T-helper 1 cell treated with Interleukin-12 subunit alpha and Interleukin-12 subunit beta and Interleukin-4 antibody, amounts not matched to agents 30 ng/mL and 1 ng/mL, for 36 hours (primary cell): ENCODE measurements at regions not wholly inside any gene's neighbourhood (a gene's known extent, or its start where the extent isn't known, plus 50 kb on each side); places are given as distances from the start of the nearest gene placed in this dataset.
"Not testable (repeated sequence)": the region's sequence is repeated elsewhere in the genome, so short reads cannot be mapped to it uniquely, and the experiment has no call there.

ENCODE experiments used
- intact Hi-C: fragments of 100-400 bp; cut with micrococcal nuclease; formaldehyde crosslinking; loops from one replicate; pipeline ENCODE4 v1.15.1; 2024

DNA sequence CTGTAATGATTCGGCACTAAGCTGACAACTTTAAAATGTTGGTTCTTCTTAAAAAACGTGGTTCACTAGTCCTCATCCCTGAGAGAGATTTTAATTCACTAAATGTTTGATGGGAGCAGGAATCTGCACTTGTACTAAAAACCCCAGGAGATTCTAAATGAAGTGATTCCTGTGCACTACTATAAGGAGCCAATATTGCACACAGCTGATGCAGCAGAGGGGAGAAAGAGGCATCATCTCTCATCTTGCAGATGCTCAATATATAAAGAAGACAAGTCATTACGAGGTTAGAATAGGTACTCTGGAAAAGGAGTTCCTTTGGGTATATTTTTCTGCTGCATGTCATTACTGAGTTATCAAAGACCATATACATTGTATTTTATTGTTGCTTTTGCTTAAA lies 207.6 kb upstream of the RASGEF1B start:
- intact Hi-C loops: no loop called here

DNA sequence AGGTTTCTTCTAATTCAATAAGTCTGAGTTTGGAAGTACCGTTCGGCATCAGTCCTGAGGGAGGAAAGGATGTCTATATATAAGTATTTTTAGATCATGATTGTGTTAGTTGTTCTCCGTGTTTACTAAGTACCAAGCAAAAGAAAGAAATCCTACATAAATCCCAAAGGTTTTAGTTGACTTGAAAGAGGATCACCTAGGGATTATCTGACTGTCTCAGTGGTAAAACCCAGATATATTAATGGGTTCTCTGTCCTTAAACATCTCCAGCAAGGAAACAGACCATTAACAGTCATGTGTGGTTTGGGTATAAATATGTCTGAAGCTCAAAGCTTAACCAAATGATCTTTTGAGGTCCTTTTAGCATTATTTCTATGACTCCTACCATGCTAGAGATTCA lies 207.1 kb upstream of the RASGEF1B start:
- intact Hi-C loops: no loop called here

DNA sequence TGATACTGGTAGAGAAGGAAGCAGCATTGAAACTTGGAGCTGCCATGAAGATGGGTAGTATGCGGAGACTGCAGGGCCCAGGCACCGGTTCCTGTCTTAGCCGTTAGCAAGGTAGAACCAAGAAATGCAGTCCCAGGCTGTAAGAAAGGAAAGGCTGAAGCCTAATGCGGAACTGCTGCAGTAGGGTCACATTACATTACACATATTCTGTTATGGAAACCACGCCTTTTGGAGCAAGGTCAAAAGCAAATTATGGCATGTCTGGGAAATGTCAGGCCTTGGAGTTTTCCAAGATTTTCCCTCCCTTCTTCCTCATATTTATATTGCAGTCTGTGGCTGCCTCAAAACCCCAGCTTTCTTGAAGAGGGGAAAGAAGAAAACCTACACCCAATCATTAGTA lies 204.8 kb upstream of the RASGEF1B start:
- intact Hi-C loops: no loop called here

DNA sequence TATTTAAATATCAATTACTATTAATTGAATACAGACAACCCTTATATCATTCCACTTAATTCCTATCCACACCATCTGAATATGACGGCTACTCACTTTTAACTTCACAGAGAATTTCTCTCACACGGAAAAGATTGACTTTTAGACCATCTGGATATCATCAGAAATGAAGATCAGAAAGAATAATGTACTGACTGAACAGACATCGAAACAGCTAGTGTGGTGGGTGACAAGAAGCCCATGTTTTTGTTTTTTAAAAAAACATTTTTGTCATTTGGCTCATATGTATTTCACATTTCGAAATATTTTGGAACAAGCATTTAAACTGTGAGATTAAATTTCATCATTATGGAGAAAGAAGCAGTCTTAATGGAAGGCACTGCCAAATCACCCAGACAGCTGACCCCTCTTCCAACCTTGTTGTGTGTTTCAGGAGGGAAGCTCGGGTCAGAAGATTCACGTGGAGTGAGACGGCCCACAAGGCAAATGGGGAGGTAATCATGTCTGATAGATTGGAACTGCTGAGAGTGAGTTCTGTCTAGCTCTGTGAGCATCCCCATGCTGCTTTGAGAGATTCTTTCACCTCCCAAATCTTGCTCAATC lies 204.2 kb upstream of the RASGEF1B start:
- intact Hi-C loops: no loop called here

DNA sequence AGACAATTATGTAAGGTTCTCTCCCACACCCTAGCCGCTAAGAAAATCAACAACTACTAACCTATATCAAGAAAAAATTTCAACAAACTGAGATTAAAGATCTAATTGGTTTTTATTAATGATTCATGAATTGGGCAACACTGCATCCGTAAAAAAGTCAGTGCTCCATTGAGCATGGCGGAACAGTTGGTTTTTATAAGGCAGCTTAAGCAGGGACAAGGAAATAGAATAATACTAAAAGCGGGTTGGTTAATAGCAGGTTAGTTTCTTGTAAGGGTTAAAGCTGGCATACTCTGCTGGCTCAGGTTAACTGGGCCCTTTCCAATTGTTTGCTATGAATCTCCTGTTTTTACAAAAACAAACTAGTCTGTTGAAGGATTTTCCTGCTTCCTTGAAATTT lies 202.3 kb upstream of the RASGEF1B start:
- intact Hi-C loops: no loop called here

DNA sequence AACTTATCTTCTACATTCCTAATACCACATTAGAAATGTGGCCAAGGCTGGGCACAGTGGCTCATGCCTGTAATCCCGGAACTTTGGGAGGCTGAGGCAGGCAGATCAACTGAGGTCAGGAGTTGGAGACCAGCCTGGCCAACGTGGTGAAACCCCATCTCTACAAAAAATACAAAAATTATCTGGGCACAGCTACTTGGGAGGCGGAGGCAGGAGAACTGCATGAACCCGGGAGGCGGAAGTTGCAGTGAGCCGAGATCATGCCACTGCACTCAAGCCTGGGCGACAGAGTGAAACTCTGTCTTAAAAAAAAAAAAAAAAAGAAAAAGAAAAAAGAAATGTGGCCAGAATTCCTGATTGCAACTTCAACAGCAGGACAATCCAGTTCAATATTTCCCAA lies 196.6 kb upstream of the RASGEF1B start:
- intact Hi-C loops: not testable (repeated sequence)

DNA sequence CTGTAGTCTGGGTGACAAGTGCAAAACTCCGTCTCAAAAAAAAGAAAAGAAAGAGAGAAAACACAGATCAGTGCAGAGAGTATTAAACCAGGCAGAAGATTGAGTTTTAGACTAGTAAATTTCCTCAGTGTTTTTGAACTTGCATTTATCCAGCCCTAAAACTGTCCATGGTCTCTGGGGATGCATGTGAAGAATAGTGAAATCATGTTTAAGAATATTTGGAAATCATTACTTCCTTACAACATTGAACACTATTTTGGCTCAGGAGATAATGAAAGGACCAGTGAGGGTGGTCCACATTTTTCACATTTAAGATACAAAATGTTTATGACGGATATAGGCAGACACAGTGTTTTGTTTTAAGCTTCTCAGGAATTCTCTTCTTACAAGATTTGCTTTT lies 195.8 kb upstream of the RASGEF1B start:
- intact Hi-C loops: no loop called here

DNA sequence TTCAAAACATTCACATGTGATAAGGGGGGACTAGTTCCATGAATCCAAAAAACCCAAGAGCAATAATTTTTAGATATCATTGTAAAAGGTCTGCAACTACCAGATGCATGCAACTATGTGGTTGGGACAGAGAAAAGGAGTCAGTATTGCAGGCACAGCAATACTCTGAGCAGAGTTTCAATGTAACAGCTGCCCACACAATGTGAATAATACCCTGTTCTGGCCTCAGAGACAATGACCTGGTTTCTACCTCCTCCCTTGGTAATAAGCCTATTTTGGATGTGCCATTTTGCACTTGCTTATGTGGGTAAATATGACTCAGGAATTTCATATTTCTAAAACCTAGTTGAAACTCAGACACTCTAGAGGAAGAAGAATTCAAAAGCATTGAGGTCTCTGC lies 194.8 kb upstream of the RASGEF1B start:
- intact Hi-C loops: no loop called here

DNA sequence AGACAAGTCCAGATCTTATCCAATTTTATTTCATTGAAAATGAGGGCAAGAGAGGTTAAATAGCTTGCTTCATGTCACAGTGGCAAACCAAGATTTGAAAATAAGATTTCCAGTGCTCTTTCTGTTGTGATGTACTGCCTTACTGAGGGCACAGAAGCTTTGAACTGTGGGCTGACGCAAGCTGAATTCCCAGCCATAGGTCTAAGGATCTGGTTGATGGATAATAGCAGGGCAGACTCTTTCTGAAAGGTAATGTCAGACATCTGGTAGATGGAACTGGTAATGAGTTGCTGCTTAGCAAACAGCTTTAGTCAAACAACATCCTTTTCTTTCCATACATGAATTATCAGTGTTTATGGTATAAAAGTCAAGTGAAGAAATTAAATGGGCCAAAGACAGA lies 193.9 kb upstream of the RASGEF1B start:
- intact Hi-C loops: no loop called here

DNA sequence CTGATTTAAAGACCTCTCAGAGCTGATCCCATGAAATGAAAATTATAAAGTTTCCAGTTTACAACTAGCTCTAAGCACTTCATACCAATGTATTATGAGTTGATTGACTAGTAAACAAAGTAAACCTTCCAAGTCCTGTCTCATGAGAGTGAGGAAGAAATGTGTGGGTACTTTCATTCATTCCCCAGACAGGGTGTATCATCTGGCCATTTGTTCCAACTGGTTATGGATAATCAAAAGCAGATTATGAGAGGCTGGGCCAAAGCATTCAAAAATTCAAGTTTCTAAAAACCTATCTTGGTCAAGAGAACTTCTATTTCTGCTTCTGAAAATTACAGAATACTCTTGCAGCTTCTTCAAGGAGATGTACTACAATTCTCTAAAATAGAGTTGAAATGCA lies 193.3 kb upstream of the RASGEF1B start:
- intact Hi-C loops: no loop called here

DNA sequence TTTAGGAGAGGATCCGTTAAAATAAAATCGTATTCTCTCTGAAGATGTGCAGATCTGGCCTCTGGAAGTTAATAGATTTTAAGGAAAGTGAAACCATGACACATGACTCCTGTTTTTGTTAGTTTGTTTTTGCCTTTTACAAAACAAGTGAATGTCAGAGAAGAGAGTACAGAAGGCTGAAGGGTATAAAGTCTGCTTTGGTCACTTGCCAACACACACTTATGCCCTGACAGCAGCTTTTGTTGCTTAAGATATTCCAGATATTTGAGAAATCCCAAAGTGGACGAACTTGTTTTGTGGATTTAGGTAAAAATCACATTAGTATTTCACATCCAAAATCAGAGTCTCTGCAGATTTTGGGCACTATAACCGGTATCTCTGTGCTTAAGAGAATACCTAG lies 192.4 kb upstream of the RASGEF1B start:
- intact Hi-C loops: no loop called here

DNA sequence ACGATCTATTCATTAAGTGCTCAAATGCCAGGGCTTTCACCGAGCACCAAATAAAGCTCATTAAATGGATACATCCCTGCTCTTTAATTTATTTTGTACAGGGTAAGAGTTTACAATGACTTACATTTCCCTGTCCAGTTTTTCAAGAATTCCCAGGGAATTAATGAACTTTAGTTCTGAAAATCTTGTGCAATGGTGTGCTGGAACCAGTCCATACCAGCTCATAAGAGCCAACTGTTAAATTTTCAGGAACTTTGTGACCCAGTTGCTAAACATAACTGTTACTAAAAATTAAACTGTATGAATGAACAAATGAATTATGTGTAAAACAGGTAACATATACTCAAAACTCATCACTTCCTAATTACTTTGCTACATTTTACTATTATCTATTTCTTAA lies 191.7 kb upstream of the RASGEF1B start:
- intact Hi-C loops: no loop called here

DNA sequence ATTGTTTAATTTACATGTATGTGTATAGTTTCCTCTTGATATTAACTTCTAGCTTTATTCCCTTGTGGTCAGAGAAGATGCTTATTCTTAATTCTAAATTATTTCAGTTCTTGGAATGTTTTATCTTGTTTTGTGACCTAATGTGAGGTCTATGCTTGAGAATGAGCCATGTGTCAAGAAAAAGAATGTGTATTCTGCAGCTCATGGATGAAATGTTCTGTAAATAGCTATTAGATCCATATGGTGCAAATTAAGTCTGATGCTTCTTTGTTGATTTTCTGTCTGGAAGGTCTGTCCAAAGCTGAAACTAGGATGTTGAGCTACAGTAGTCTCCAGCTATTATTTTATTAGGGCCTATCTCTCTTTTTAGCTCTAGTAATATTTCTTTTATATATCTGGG lies 187.3 kb upstream of the RASGEF1B start:
- intact Hi-C loops: no loop called here

DNA sequence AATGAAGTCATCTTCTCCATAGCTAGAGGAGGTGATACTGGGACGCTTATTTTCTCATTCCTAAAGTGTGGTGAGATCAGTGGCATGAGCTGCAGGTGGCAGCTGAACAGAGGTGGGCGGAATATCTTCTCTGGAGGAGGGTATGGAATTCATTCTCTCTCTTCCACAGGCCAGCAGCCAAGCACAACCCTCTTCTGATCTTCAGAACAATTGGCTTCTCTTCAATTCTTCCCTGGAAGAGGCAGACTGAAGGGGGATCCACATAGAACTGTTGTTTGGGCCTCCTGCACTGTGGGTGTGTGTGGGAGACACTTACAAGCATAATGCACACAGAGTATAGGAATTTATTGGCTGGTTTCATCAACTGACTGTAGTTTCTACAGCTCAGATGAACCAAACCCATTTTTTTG lies 180.4 kb upstream of the RASGEF1B start:
- intact Hi-C loops: no loop called here

DNA sequence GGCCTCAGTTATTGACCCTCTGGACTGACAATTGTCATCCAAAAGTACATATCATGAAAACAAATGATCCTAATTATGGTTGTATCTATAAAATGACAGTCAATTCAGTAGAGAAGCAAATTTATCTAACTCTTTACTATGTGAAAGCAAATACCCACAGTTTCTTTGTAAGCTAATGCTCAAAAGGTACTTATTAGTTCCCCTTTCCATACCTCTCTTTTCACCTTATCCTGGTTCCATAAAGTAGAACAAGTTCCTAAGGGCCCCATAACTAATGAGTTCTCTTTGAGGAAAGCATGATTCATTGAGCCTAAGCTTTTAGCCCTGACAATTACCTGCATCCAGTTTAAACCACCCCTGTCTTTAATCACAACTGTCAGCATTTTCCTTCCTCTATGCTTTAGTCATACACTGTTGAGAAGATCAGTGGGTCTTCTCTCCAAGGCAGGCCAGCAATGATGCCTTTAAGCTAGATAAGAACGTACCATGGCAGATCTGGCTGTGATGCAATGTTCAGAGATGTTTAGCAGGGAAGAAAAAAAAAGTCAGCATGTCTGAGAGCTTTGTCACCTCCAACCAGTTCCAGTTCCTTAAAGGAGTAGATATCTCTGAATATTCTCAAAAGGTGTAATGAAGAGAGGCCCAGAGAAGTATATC lies 179.7 kb upstream of the RASGEF1B start:
- intact Hi-C loops: no loop called here

DNA sequence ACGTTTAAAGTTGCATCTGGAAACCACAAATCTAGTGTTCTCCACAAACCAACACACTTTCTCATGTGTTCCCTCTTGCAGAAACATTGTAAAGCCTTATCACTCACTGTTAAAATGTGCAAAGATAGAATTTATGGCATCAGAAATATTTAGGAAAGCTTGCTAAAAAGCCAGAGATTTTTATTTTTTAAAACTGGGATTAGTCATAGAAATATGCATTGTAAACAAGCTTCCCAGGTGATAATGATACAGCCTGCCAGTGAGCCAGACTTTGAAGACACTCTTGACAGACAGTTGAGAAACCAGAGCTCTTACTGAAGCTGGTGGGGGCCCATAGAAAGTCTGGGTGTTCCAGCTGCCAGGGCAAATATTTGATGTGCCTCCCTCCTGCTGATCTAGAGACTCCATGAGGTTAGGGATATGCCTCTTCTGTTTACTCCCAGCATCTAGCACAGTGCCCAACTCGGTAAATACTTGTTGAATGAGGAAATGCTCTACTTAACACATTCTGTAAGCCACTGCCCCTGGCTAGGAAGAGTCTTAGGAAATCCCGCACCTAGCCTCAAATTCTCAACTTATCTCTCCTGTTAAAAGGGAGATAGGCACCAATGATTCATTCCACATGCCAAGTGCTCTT lies 179.0 kb upstream of the RASGEF1B start:
- intact Hi-C loops: no loop called here

DNA sequence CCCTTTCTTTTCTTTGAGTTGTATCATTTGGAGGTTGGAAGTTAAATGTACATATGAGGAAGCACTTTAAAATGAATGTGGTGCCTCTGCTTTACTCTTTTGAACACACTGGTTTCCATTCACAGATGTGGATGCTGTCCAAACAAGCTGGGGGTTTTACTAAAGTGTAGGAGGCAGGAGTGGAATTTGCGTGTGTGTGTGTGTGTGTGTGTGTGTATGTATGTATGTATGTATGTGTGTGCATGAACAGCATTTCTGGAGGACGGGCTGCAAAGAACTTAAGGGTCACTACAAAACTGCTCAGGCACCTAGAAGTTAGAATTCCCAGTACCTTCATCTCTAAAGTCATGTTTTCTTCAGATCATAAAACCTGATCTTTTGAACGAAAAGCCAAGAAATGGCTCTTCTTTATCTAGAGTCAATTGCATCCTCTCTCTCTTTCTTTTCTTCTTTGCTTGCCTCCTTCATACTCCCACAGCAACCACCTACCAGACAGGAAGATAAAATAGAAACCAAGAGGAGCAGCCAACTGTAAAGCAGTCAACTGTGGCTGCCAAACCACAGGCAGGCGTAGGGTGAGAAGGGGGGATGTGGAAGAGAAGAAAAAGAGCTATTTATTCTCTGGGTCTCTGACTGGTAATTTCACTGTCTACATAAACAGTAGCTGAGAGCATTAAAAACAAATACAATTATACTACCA lies 177.0 kb upstream of the RASGEF1B start:
- intact Hi-C loops: loop anchor here (1.0 to 2.0 kb wide), 4 partner anchors 8 to 196 kb away; partner anchors contain the start of gene RASGEF1B

DNA sequence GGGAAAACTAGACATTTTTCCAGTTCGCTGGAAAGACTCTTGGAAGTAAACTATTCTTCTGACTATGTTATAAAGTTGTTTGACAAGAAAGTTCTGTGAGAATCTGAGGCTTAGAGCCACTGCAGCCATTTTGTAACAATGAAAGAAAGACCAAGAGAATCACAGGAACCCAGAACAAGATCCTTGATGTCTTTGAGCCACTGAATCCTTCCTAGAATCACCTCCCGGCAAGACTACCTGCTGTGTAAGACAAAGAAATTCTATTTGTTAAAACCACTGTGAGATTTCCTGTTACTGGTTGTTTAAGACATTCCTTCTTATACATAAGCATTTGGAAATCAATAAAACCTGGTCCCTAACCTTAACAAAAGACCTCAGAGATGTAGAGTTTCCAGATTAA lies 175.7 kb upstream of the RASGEF1B start:
- intact Hi-C loops: no loop called here

DNA sequence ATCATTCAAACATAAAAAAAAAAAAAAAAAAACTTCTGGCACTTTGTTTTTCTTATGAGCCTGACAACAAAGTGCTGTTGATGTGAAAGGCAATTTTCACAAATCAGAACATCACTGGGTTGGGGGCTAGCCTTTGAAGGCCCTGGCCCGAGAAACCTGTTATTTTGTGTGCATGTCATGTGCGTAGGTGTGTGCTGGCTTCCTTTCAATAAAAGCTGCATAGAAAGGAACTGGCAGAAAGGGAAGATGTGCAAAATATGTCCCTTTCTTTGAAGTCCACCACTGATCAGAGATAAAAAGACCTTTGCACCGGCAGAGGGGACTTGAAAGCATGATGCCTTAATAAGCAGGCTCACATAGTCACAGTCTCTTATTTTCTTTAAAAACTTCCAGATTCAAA lies 170.8 kb upstream of the RASGEF1B start:
- intact Hi-C loops: no loop called here

DNA sequence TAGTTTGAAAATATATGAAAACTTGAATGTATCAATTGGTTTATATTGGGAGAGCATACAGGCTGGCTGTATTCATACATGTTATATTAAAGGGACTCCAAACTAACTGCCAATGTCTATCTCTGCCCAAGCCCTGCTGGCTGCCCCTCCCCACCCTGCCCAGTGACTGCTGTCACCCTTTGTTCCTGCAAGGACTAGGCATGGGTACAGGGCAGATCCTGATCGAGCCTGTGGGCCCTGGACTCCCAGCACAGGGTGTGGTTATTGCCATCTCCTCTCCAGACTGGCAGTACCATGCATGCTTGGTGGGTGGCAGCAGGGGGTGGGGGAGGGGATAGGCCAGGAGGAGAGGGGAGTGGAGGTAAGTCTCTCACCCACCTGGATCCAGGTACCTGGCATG lies 167.5 kb upstream of the RASGEF1B start:
- intact Hi-C loops: no loop called here

DNA sequence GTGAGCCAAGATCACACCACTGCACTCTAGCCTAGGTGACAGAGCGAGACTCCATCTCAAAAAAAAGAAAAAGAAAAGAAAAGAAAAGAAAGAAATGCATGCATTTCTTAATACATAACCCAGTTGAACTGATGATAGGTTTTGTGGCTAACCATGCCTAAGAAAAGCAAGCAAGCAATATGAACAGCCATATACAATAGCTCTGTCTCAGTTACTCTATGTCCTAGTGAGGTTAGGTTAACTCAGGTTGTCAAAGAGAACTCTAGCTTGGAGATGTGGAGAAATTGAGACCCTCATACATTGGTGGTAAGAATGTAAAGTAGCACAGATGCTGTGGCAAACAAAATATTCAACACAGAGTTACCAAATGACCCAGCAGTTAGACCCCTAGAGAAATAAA lies 167.0 kb upstream of the RASGEF1B start:
- intact Hi-C loops: no loop called here

DNA sequence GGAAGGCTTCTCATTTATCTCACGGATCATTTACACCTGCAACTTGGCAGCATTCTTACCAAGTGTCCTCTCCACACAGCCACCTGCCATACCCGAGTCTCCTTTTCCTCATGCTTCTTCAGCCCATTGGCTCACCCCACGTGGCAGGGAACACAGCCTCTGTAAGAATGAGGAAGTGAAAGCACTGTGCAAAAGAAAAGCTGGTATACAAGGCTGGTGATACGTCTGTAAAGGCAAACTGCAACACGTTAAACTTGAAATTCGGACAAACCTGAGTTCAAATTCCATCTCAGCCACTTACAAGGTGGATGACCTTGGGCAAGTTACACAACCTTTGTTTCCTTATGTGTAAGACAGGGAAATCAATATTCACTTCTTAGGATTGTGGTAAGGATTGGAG lies 164.0 kb upstream of the RASGEF1B start:
- intact Hi-C loops: loop anchor here (1.0 kb wide), 1 partner anchor 163 kb away; no protein-coding TSS in a partner anchor
